DOHH2 (cell line): ENCODE measurements at regions not wholly inside any gene's neighbourhood (a gene's known extent, or its start where the extent isn't known, plus 50 kb on each side); places are given as distances from the start of the nearest gene placed in this dataset.

Experiments used
- H3F3A ChIP-seq: fragments of 200-600 bp; sonication (generic), shearing (Covaris generic); 2 replicates; pipeline ENCODE4 v1.6.0; 2016; ENCODE audit warnings: antibody characterized with exemption, mild to moderate bottlenecking; ENCODE audit not compliant: control insufficient read depth, insufficient read depth
- H3K27ac ChIP-seq: fragments of 200-600 bp; sonication (generic); 2 replicates; pipeline ENCODE4 v1.5.1; 2014; ENCODE audit warnings: low read depth, mild to moderate bottlenecking, low read length, moderate library complexity
- H3K27me3 ChIP-seq: fragments of 200-600 bp; sonication (generic); 2 replicates; pipeline ENCODE4 v1.6.1; 2014; ENCODE audit warnings: mild to moderate bottlenecking, low read length, mixed read lengths; ENCODE audit not compliant: control insufficient read depth
- H3K36me3 ChIP-seq: fragments of 200-600 bp; sonication (generic); 2 replicates; pipeline ENCODE4 v1.6.1; 2014; ENCODE audit warnings: mild to moderate bottlenecking, low read length, moderate library complexity, mixed read lengths; ENCODE audit not compliant: control insufficient read depth
- H3K4me1 ChIP-seq: fragments of 200-600 bp; sonication (generic); 2 replicates; pipeline ENCODE4 v1.6.1; 2014; ENCODE audit warnings: mild to moderate bottlenecking, low read length, mixed read lengths; ENCODE audit not compliant: control insufficient read depth
- H3K4me2 ChIP-seq: fragments of 200-600 bp; sonication (generic); 2 replicates; pipeline ENCODE4 v1.6.0; 2014; ENCODE audit warnings: mild to moderate bottlenecking, low read length, moderate library complexity
- H3K4me3 ChIP-seq: fragments of 200-600 bp; sonication (generic); 2 replicates; pipeline ENCODE4 v1.5.1; 2014; ENCODE audit warnings: mild to moderate bottlenecking, low read length, mixed read lengths
- H3K79me2 ChIP-seq: fragments of 200-600 bp; sonication (generic); 2 replicates; pipeline ENCODE4 v1.6.1; 2014; ENCODE audit warnings: mild to moderate bottlenecking, low read length, mixed read lengths; ENCODE audit not compliant: control insufficient read depth
- H3K9me2 ChIP-seq: fragments of 200-600 bp; sonication (generic); replicated peaks from 2 replicates; pipeline ENCODE4 v1.6.1; 2014; ENCODE audit warnings: mild to moderate bottlenecking, low read length, mixed read lengths; ENCODE audit not compliant: control insufficient read depth
- H3K9me3 ChIP-seq: fragments of 200-600 bp; sonication (generic); 2 replicates; pipeline ENCODE4 v1.6.1; 2014; ENCODE audit warnings: antibody characterized with exemption, low read length, mixed read lengths; ENCODE audit not compliant: control insufficient read depth, insufficient read depth
- H4K20me1 ChIP-seq: fragments of 200-600 bp; sonication (generic); 2 replicates; pipeline ENCODE4 v1.6.0; 2014; ENCODE audit warnings: low read depth, mild to moderate bottlenecking, antibody characterized with exemption, low read length, moderate library complexity; ENCODE audit not compliant: control insufficient read depth, insufficient read depth
- EZH2phosphoT487 ChIP-seq: fragments of 200-600 bp; sonication (generic); IDR thresholded peaks from 2 replicates; pipeline ENCODE4 v1.6.1; 2017; ENCODE audit warnings: borderline replicate concordance, mild to moderate bottlenecking, antibody characterized with exemption, low read length, moderate library complexity, mixed read lengths
- TF ChIP-seq, protein P1 (sequence below): fragments of 200-600 bp; sonication (generic); IDR thresholded peaks from one replicate; pipeline ENCODE4 v1.5.1; 2014; ENCODE audit warnings: antibody characterized with exemption, mild to moderate bottlenecking, low read depth, low read length; ENCODE audit not compliant: poor library complexity, severe bottlenecking

DNA sequence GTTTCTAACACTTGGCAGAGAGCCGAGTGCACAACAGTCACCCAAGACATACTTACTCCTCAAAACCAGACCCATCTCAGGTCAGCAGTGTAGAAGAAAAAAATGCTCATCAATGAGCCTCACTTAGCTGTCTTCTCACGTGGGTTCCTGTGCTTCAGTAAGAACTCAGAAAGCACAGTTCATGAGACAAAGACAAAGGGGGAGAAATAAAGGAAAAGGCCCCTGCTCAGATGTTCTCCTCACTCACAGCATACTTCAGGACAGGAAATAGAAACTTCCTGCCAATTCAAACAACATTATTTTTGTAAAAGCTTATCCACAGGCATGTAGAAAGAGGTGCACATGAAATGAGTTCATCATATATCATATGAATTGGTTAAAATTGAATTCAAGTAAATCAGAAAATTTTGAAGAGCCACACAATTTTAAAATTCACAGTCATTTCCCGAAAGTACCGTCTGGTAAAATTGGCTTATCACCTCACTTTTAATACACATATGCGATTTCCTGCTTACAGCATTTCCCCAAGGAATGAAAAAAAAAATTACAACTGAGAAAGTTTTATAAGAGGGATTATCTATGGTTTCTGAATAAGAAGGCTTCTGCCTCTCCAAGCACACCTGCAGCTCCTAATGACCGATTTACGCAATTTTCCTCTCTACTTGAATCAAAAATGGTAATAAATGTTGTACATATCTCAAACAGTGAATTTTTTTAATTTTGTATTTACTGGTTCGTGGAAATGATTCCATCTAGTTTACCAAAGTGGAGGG is 328.3 kb downstream of the TMEM167A start:
- H4K20me1 ChIP-seq: no peaks in the 10 kb centered on the region
- H3F3A ChIP-seq: no peaks in the 10 kb centered on the region
- no peak for TF ChIP-seq EZH2phosphoT487
- TF ChIP-seq, protein P1, sequence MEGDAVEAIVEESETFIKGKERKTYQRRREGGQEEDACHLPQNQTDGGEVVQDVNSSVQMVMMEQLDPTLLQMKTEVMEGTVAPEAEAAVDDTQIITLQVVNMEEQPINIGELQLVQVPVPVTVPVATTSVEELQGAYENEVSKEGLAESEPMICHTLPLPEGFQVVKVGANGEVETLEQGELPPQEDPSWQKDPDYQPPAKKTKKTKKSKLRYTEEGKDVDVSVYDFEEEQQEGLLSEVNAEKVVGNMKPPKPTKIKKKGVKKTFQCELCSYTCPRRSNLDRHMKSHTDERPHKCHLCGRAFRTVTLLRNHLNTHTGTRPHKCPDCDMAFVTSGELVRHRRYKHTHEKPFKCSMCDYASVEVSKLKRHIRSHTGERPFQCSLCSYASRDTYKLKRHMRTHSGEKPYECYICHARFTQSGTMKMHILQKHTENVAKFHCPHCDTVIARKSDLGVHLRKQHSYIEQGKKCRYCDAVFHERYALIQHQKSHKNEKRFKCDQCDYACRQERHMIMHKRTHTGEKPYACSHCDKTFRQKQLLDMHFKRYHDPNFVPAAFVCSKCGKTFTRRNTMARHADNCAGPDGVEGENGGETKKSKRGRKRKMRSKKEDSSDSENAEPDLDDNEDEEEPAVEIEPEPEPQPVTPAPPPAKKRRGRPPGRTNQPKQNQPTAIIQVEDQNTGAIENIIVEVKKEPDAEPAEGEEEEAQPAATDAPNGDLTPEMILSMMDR: no peak
- no peak overlapping the region for H3K27ac ChIP-seq
- H3K4me2 ChIP-seq: no peak overlapping the region
- no peaks in the 10 kb centered on the region for H3K27me3 ChIP-seq
- H3K79me2 ChIP-seq: no peaks in the 10 kb centered on the region
- H3K4me3 ChIP-seq: no peak overlapping the region
- H3K9me2 ChIP-seq: no peaks in the 10 kb centered on the region
- no peaks in the 10 kb centered on the region for H3K9me3 ChIP-seq
- H3K4me1 ChIP-seq: peaks cover 7% of the 10 kb centered on the region; the same call in 1 of the 2 replicates
- H3K36me3 ChIP-seq: no peaks in the 10 kb centered on the region

DNA sequence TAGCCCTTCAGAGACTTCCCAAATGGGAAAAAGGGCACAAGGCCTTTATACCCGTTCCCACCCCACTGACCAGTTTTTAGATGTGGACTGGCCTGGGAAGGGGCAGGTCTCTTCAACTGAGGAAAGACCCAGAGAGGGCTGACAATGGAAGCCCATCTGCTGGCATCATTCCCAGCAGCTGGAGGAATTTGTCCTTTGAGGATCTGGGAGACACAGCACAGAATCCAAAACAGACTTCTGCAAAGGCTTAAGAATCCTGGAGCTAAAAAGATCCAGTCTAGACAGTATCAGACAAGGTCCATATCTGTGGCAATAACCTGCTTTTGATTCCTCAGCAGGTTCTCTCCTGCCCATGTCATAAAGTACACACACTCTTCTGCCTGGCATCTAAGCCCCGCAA is 329.2 kb downstream of the TMEM167A start:
- no peak for TF ChIP-seq EZH2phosphoT487
- TF ChIP-seq, protein P1: no peak
- Histone ChIP-seq H3K4me1 (peaks cover 7% of the 10 kb centered on the region; the same call in 1 of the 2 replicates), H3K27me3 (no peaks in the 10 kb centered on the region), H3K9me2 (no peaks in the 10 kb centered on the region), H4K20me1 (no peaks in the 10 kb centered on the region), H3K9me3 (no peaks in the 10 kb centered on the region), H3K36me3 (no peaks in the 10 kb centered on the region), H3K79me2 (no peaks in the 10 kb centered on the region), H3K4me2 (no peak overlapping the region), H3K4me3 (no peak overlapping the region), H3F3A (no peaks in the 10 kb centered on the region), H3K27ac (no peak overlapping the region)

DNA sequence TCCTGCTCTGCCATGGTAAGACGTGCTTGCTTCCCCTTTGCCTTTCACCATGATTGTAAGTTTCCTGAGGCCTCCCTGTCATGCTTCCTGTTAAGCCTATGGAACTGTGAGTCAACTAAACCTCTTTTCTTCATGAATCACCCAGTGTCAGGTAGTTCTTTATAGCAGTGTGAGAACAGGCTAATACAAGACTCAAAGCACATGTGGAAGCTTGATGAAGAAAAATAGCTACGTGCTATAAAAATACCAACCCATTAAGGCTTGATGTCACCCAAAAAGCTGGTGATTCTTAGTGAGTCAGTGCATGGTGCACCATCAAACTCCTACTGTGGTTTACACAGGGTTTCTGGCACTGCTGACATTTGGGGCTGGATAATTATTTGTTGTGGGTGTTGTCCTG is 332.2 kb downstream of the TMEM167A start:
- Histone ChIP-seq H3K36me3 (no peaks in the 10 kb centered on the region), H3K9me2 (no peaks in the 10 kb centered on the region), H3F3A (no peaks in the 10 kb centered on the region), H3K9me3 (no peaks in the 10 kb centered on the region), H4K20me1 (no peaks in the 10 kb centered on the region), H3K79me2 (no peaks in the 10 kb centered on the region), H3K27me3 (no peaks in the 10 kb centered on the region), H3K4me1 (peaks cover 7% of the 10 kb centered on the region; the same call in 1 of the 2 replicates), H3K4me2 (no peak overlapping the region), H3K4me3 (no peak overlapping the region), H3K27ac (no peak overlapping the region)
- TF ChIP-seq EZH2phosphoT487: no peak
- TF ChIP-seq, protein P1: no peak
